ENCODE measurements at regions not wholly inside any gene's neighbourhood (a gene's known extent, or its start where the extent isn't known, plus 50 kb on each side); places are given as distances from the start of the nearest gene placed in this dataset.
A peak's percentile ranks its signal among the peaks of the same experiment; 100 is the strongest.

GRCh38 chr4:151865744-151866591 lies 105.2 kb upstream of the GATB start:
- no peaks in the 10 kb centered on the region for H3F3A ChIP-seq (ENCODE audit: insufficient read depth)
- peaks cover 6% of the 10 kb centered on the region; the same call in 1 of the 2 replicates for H3K27me3 ChIP-seq (replicated peaks; ENCODE audit: insufficient read depth)
- H3K9me2 ChIP-seq (ENCODE audit: insufficient read depth) = no peaks in the 10 kb centered on the region
- H3K4me2 ChIP-seq (ENCODE audit: unreplicated experiment) = no peak overlapping the region
- peak; percentile 13 for DNase-seq
- H3K27ac ChIP-seq = no peak overlapping the region
- TF ChIP-seq EZH2phosphoT487 (IDR thresholded peaks at IDR 0.05; ENCODE audit: insufficient read depth, low read depth) (no peak), EZH2 (IDR thresholded peaks at IDR 0.05; ENCODE audit: insufficient read depth, poor library complexity, severe bottlenecking) (no peak)
- WGBS, 2 experiments (ENCODE audit: low coverage in 1 of 2, low lambda C conversion rate in 2 of 2, missing lambda C conversion rate in 2 of 2) = 66 to 73% methylated on average over 9 of the region's 9 CpGs
- H2AFZ ChIP-seq = no peak overlapping the region
- H3K4me1 ChIP-seq (ENCODE audit: insufficient read depth) = no peaks in the 10 kb centered on the region
- H3K9ac ChIP-seq = no peak overlapping the region
- in situ Hi-C loops (cut with MboI) = no loop called here
- H3K4me3 ChIP-seq = no peak overlapping the region
- no peaks in the 10 kb centered on the region for H3K79me2 ChIP-seq (ENCODE audit: insufficient read depth)
- H3K9me3 ChIP-seq (ENCODE audit: low read depth) = no peaks in the 10 kb centered on the region
- no peaks in the 10 kb centered on the region for H4K20me1 ChIP-seq (ENCODE audit: insufficient read depth)
- H3K36me3 ChIP-seq (ENCODE audit: low read depth) = no peaks in the 10 kb centered on the region

GRCh38 chr4:151865312-151865711 lies 104.5 kb upstream of the GATB start:
- Histone ChIP-seq H3K79me2 (ENCODE audit: insufficient read depth) (no peaks in the 10 kb centered on the region), H3K9me2 (ENCODE audit: insufficient read depth) (no peaks in the 10 kb centered on the region), H3K4me1 (ENCODE audit: insufficient read depth) (no peaks in the 10 kb centered on the region), H3K36me3 (ENCODE audit: low read depth) (no peaks in the 10 kb centered on the region), H2AFZ (no peak overlapping the region), H3K27me3 (replicated peaks; ENCODE audit: insufficient read depth) (peaks cover 6% of the 10 kb centered on the region; the same call in 1 of the 2 replicates), H3F3A (ENCODE audit: insufficient read depth) (no peaks in the 10 kb centered on the region), H3K9ac (no peak overlapping the region), H3K4me3 (no peak overlapping the region), H3K9me3 (ENCODE audit: low read depth) (no peaks in the 10 kb centered on the region), H3K4me2 (ENCODE audit: unreplicated experiment) (no peak overlapping the region), H3K27ac (no peak overlapping the region), H4K20me1 (ENCODE audit: insufficient read depth) (no peaks in the 10 kb centered on the region)
- in situ Hi-C loops (cut with MboI) = no loop called here
- DNase-seq = peak; percentile 22
- TF ChIP-seq EZH2 (IDR thresholded peaks at IDR 0.05; ENCODE audit: insufficient read depth, poor library complexity, severe bottlenecking) = no peak
- TF ChIP-seq EZH2phosphoT487 (IDR thresholded peaks at IDR 0.05; ENCODE audit: insufficient read depth, low read depth) = no peak
- WGBS, 2 experiments (ENCODE audit: low coverage in 1 of 2, low lambda C conversion rate in 2 of 2, missing lambda C conversion rate in 2 of 2) = 21 to 22% methylated on average over 4 of the region's 4 CpGs

GRCh38 chr4:151864068-151864467 lies 103.3 kb upstream of the GATB start:
- Histone ChIP-seq H3K4me3 (no peak overlapping the region), H3K9me3 (ENCODE audit: low read depth) (no peaks in the 10 kb centered on the region), H3K27me3 (replicated peaks; ENCODE audit: insufficient read depth) (peaks cover 6% of the 10 kb centered on the region; the same call in 1 of the 2 replicates), H3F3A (ENCODE audit: insufficient read depth) (no peaks in the 10 kb centered on the region), H3K79me2 (ENCODE audit: insufficient read depth) (no peaks in the 10 kb centered on the region), H2AFZ (no peak overlapping the region), H4K20me1 (ENCODE audit: insufficient read depth) (no peaks in the 10 kb centered on the region), H3K4me1 (ENCODE audit: insufficient read depth) (peaks cover 2% of the 10 kb centered on the region; the same call in 1 of the 2 replicates), H3K4me2 (ENCODE audit: unreplicated experiment) (no peak overlapping the region), H3K36me3 (ENCODE audit: low read depth) (no peaks in the 10 kb centered on the region), H3K9me2 (ENCODE audit: insufficient read depth) (no peaks in the 10 kb centered on the region), H3K9ac (no peak overlapping the region), H3K27ac (no peak overlapping the region)
- 83 to 87% methylated on average over 5 of the region's 5 CpGs for WGBS, 2 experiments (ENCODE audit: low coverage in 1 of 2, low lambda C conversion rate in 2 of 2, missing lambda C conversion rate in 2 of 2)
- DNase-seq = no peak
- in situ Hi-C loops (cut with MboI) = no loop called here
- TF ChIP-seq EZH2 (IDR thresholded peaks at IDR 0.05; ENCODE audit: insufficient read depth, poor library complexity, severe bottlenecking) = no peak
- no peak for TF ChIP-seq EZH2phosphoT487 (IDR thresholded peaks at IDR 0.05; ENCODE audit: insufficient read depth, low read depth)

GRCh38 chr4:151862766-151863165 lies 102.0 kb upstream of the GATB start:
- Histone ChIP-seq H3K36me3 (ENCODE audit: low read depth) (no peaks in the 10 kb centered on the region), H3K27me3 (replicated peaks; ENCODE audit: insufficient read depth) (peaks cover 6% of the 10 kb centered on the region; the same call in 1 of the 2 replicates), H3K4me1 (ENCODE audit: insufficient read depth) (peaks cover 11% of the 10 kb centered on the region), H3K79me2 (ENCODE audit: insufficient read depth) (no peaks in the 10 kb centered on the region), H3K9ac (no peak overlapping the region), H3K4me2 (ENCODE audit: unreplicated experiment) (no peak overlapping the region), H3K9me3 (ENCODE audit: low read depth) (no peaks in the 10 kb centered on the region), H4K20me1 (ENCODE audit: insufficient read depth) (no peaks in the 10 kb centered on the region), H3K9me2 (ENCODE audit: insufficient read depth) (no peaks in the 10 kb centered on the region), H3K27ac (no peak overlapping the region), H3F3A (ENCODE audit: insufficient read depth) (no peaks in the 10 kb centered on the region), H2AFZ (no peak overlapping the region), H3K4me3 (no peak overlapping the region)
- in situ Hi-C loops (cut with MboI) = no loop called here
- DNase-seq = peak; percentile 71
- TF ChIP-seq EZH2phosphoT487 (IDR thresholded peaks at IDR 0.05; ENCODE audit: insufficient read depth, low read depth) (no peak), EZH2 (IDR thresholded peaks at IDR 0.05; ENCODE audit: insufficient read depth, poor library complexity, severe bottlenecking) (no peak)
- 66 to 86% methylated on average over 7 of the region's 7 CpGs for WGBS, 2 experiments (ENCODE audit: low coverage in 1 of 2, low lambda C conversion rate in 2 of 2, missing lambda C conversion rate in 2 of 2)

Measured in GM23248 (cell line).